Mucosa of rectum (tissue), 2 donors: ENCODE measurements at regions not wholly inside any gene's neighbourhood (a gene's known extent, or its start where the extent isn't known, plus 50 kb on each side); places are given as distances from the start of the nearest gene placed in this dataset.

Source experiments
- H3K27ac ChIP-seq, 2 donors: one replicate each; pipeline ENCODE4 v1.7.0; 2013; ENCODE audit warnings: inconsistent platforms in 2 of 2, low read depth in 2 of 2, low read length in 2 of 2
- H3K27me3 ChIP-seq, 2 donors: one replicate each; pipeline ENCODE4 v1.7.0; 2013; ENCODE audit warnings: low read length in 2 of 2; ENCODE audit not compliant: control insufficient read depth in 2 of 2, insufficient read depth in 2 of 2
- H3K36me3 ChIP-seq, 2 donors: one replicate each; pipeline ENCODE4 v1.7.0; 2013; ENCODE audit warnings: low read length in 2 of 2; ENCODE audit not compliant: control insufficient read depth in 2 of 2, insufficient read depth in 2 of 2
- H3K4me1 ChIP-seq, 2 donors: one replicate each; pipeline ENCODE4 v1.7.0; 2013; ENCODE audit warnings: low read length in 2 of 2, mild to moderate bottlenecking in 1 of 2; ENCODE audit not compliant: control insufficient read depth in 2 of 2, insufficient read depth in 2 of 2
- H3K4me3 ChIP-seq, 2 donors: one replicate each; pipeline ENCODE4 v1.7.0; 2013; ENCODE audit warnings: low read length in 2 of 2
- H3K9ac ChIP-seq, 2 donors: one replicate each; pipeline ENCODE4 v1.7.0; 2013; ENCODE audit warnings: low read length in 2 of 2, low read depth in 1 of 2, mild to moderate bottlenecking in 1 of 2
- H3K9me3 ChIP-seq, 2 donors: one replicate each; pipeline ENCODE4 v1.7.0; 2013; ENCODE audit warnings: low read length in 2 of 2; ENCODE audit not compliant: control insufficient read depth in 2 of 2
- donor health status: healthy.
- donor health status: Normal muscosa, but diverticular disease.

DNA sequence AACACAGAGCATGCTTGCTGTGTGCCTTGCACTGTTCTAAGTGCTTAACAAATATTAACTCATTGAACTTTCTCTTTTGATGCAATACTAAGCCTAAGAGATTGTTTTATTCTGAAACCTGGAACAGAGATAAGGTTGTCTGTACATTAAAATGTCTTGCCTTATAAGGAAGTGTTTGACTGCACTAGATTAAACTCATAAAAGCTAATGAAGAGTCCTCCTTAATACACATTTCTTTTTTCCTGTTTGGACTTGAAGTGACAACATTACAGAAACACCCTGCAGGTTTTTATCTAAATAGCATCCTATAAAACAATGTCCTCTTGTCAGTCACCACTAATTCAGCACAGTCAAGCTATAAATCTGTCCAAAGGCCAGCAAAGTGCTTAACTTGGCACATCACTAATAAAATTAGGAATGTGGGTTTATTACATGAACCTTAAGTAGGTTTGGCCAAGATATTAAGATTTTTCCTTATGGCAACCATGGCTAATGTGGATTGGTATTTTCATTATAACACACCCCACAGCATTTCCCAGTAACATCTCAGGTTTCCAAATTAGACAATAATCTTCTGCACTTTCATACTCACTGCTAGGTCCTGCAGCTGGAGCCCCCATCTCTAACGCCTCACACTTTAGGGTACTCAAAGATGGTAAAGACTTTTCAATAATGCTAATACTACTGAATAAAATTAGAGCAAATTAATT, 389.7 kb downstream of the LMO4 start:
- Histone ChIP-seq H3K4me3 (no peak overlapping the region), H3K36me3 (no peaks in the 10 kb centered on the region), H3K27ac (peak overlapping the region in 1 of 2 donors; percentile 9), H3K9ac (no peak overlapping the region), H3K27me3 (no peaks in the 10 kb centered on the region), H3K4me1 (peaks cover 7 to 16% of the 10 kb centered on the region in 2 donors), H3K9me3 (no peaks in the 10 kb centered on the region)

DNA sequence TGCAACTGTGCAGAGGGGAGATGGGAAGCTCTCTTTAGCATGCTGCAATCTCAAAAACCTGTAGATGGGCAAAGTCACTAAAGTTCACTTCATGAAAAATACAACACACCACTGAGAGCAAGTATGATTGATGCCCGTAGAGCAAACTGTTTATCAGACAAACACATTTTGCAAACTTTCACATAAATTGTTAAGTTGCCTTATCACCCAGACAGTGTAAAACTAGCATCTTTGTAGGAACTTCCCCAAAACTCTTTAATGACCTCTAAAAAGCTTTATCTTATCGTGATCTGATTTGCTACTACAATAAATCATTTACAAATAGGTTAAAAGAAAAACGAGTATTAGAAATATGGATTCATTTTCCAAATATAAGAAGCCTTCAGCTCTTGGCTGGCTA, 391.0 kb downstream of the LMO4 start:
- Histone ChIP-seq H3K27me3 (no peaks in the 10 kb centered on the region), H3K4me1 (peaks cover 7 to 16% of the 10 kb centered on the region in 2 donors), H3K36me3 (no peaks in the 10 kb centered on the region), H3K27ac (no peak overlapping the region), H3K4me3 (no peak overlapping the region), H3K9me3 (no peaks in the 10 kb centered on the region), H3K9ac (no peak overlapping the region)

DNA sequence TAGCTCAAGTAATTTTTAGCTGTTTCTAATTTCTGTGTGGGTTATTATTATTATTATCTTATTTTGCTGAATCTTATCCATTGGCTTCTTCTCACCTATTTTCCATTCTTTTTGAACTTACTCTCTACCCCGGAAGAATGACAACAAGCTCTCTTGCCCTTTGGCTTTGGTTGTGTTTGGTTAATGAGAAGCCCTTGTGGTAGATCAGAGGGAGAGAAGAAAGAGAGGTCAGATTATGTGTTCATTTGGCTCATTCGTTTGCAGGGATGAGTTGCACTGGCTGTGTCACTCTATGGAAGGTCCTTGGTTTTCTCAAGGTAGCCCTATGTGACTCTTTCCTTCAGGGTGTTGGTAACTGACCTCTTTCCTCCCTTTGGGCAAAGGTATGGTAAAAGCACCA, 391.9 kb downstream of the LMO4 start:
- H3K4me3 ChIP-seq, result no peak overlapping the region
- no peaks in the 10 kb centered on the region for H3K9me3 ChIP-seq
- H3K27me3 ChIP-seq, result no peaks in the 10 kb centered on the region
- peaks cover 7 to 16% of the 10 kb centered on the region in 2 donors for H3K4me1 ChIP-seq
- no peak overlapping the region for H3K9ac ChIP-seq
- H3K27ac ChIP-seq, result no peak overlapping the region
- H3K36me3 ChIP-seq, result no peaks in the 10 kb centered on the region

DNA sequence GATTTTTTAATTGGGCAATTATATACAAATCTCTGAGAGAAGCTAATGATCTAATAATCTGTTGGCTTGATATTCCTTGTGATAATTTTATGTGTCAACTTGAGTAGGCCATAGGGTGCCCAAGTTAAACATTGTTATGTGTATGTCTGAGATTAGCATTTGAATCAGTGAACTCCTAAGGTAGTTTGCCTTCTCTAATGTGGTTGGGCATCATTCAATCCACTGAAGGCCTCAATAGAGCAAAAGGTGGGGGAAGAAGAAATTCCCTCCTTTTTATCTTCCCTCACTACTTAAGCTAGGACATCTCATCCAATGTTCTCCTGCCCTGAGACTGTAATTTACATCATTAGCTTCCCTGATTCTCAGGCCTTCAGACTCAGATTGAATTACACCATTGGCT, 394.5 kb downstream of the LMO4 start:
- Histone ChIP-seq H3K4me3 (no peak overlapping the region), H3K27me3 (no peaks in the 10 kb centered on the region), H3K9me3 (no peaks in the 10 kb centered on the region), H3K9ac (no peak overlapping the region), H3K36me3 (no peaks in the 10 kb centered on the region), H3K27ac (no peak overlapping the region), H3K4me1 (peaks cover 0 to 6% of the 10 kb centered on the region in 2 donors)

DNA sequence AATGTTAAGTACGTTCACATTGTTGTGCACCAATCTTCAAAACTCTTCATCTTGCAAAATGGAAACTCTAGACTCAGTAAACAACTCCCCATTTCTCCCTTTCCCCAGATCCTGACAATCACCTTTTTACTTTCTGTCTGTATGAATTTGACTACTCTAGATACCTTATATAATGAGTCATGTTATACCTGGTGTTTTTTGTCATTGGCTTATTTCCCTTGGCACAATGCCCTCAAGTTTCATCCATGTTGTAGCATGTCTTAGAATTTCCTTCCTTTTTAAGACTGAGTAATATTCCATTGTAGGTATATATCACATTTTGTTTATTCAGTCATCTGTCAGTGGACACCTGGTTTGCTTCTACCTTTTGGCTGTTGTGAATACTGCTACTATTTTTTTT, 399.5 kb downstream of the LMO4 start:
- Histone ChIP-seq H3K27ac (no peak overlapping the region), H3K36me3 (no peaks in the 10 kb centered on the region), H3K9me3 (no peaks in the 10 kb centered on the region), H3K4me1 (no peaks in the 10 kb centered on the region), H3K27me3 (no peaks in the 10 kb centered on the region), H3K4me3 (no peak overlapping the region), H3K9ac (no peak overlapping the region)

DNA sequence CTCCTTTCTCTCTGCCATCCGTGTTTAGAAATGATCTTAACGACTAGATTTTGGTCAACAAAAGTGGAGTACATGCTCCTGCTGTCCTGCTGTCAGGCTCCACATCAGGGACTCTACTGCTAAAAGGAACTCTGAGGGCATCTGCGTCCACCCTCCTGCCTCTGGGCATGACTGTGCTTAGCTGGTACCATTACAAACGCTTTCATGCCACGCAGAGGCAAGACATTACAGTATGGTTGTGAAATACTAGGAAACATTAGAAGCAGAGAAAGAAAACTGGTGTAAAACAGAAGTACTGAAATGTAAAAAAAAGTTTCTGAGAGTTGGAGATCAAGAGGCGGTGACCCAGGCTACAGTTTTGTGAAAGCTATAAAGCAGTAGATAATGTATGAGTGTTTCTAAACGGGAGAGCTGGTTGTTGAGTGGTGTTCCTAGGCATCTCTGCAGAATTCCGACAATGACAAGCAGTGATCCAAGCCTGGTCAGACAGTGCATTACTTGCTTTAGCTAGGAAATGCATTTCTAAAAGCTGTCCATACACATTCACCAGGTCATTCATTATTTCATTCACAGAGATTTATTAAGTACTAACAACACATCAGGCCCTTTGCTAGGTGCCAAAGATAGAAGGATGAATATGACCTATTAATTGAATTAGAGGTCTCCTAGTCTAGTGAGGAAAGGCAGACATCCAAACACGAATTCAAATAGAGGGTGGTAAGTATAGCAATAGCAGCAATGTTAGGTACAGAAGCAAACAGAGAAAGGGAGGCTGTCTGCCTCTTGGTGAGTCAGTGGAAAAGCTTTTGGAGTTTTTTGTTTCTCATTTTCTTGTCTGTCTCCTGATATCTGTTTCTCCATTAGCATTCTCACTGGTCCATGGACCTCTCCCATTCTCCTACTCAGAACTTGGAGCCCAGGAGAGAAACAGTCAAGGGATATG, 401.9 kb downstream of the LMO4 start:
- no peaks in the 10 kb centered on the region for H3K27me3 ChIP-seq
- H3K4me1 ChIP-seq, result no peaks in the 10 kb centered on the region
- H3K36me3 ChIP-seq, result no peaks in the 10 kb centered on the region
- no peak overlapping the region for H3K4me3 ChIP-seq
- no peaks in the 10 kb centered on the region for H3K9me3 ChIP-seq
- H3K27ac ChIP-seq, result no peak overlapping the region
- H3K9ac ChIP-seq, result no peak overlapping the region

DNA sequence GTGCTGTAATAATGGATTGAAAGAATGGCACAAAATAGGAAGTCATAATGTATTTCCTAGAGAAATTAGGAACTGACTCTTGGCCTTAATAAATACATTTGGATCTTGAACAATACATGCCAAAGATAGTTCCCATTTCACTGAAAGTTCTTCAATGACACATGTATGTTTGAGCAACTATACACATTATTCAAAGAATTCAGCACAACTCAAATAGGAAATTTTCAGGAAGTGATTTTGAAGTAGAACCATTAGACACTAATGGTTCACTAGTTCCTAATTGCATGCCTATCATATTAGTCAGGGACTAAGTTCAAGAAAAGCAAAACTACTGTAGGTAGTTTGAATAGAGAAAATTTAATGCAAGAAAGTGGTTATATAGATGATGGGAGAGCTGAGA, 404.7 kb downstream of the LMO4 start:
- H3K4me3 ChIP-seq, result no peak overlapping the region
- H3K36me3 ChIP-seq, result no peaks in the 10 kb centered on the region
- no peak overlapping the region for H3K27ac ChIP-seq
- H3K27me3 ChIP-seq, result no peaks in the 10 kb centered on the region
- H3K9me3 ChIP-seq, result no peaks in the 10 kb centered on the region
- H3K4me1 ChIP-seq, result no peaks in the 10 kb centered on the region
- no peak overlapping the region for H3K9ac ChIP-seq

DNA sequence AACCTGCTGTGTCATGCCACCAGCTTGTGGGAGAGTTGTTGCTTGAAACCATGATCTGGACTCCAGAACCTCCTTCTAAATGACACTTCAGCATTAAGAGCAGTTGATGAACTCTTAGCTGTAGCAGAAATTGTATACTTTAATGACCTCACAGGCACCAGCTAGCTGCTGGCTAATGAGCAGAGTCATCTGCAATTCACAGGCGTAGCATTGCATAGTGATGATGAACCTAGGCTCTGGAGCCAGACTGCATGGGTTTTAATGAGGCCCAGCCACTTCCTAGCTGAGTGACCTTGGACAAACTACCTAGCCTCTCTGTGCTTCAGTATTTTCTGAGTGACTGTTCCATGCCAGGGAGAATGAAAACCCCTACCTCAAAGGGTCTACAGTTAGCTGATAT, 407.1 kb downstream of the LMO4 start:
- no peaks in the 10 kb centered on the region for H3K36me3 ChIP-seq
- H3K27me3 ChIP-seq, result no peaks in the 10 kb centered on the region
- no peaks in the 10 kb centered on the region for H3K9me3 ChIP-seq
- H3K9ac ChIP-seq, result no peak overlapping the region
- no peak overlapping the region for H3K4me3 ChIP-seq
- H3K4me1 ChIP-seq, result no peaks in the 10 kb centered on the region
- no peak overlapping the region for H3K27ac ChIP-seq

DNA sequence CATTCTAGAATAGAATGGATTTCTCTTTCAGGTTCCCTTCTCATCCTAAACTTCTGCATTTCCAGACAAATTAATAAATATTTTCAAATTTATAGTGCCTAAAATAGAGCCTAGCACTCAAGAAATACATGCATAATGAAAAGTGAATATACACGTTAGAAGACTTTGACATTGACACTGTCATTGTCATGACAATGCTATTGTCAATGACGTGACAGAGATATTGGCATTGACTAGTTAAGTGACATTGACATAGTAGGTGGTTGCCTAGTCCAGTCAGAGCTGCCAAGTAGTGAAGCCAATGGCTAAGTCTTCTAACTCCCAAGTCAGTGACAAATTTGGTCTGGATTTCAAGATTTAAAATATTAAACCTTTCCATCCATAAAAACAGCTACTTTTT, 410.5 kb downstream of the LMO4 start:
- H3K9ac ChIP-seq, result no peak overlapping the region
- H3K4me3 ChIP-seq, result no peak overlapping the region
- no peaks in the 10 kb centered on the region for H3K4me1 ChIP-seq
- H3K9me3 ChIP-seq, result no peaks in the 10 kb centered on the region
- H3K27ac ChIP-seq, result no peak overlapping the region
- H3K36me3 ChIP-seq, result no peaks in the 10 kb centered on the region
- H3K27me3 ChIP-seq, result no peaks in the 10 kb centered on the region

DNA sequence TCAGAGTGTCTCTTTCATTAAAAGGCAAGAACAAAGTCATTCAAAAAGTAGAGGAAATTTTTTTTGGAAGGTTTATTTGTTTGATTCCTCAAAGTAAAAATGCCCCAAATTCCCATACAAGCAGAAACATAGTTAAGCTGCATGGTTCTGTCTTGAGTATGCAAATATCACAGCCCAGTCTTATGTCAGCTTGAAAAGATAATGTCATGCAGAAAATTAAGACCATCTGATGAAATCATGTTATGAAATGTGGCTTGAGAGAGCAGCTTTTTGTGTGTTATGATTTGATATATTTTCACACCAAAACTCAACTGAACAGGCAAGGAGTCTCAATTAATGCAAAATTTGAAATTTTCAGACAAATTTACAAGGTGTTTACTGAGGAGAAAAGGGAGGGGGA, 411.0 kb downstream of the LMO4 start:
- Histone ChIP-seq H3K36me3 (no peaks in the 10 kb centered on the region), H3K9ac (no peak overlapping the region), H3K4me1 (no peaks in the 10 kb centered on the region), H3K4me3 (no peak overlapping the region), H3K27ac (no peak overlapping the region), H3K27me3 (no peaks in the 10 kb centered on the region), H3K9me3 (no peaks in the 10 kb centered on the region)
